ENCODE measurements at regions not wholly inside any gene's neighbourhood (a gene's known extent, or its start where the extent isn't known, plus 50 kb on each side); places are given as distances from the start of the nearest gene placed in this dataset.
"Not testable (repeated sequence)": the region's sequence is repeated elsewhere in the genome, so short reads cannot be mapped to it uniquely, and the experiment has no call there.

GRCh38 chr1:188822248-188822647, 1655.4 kb downstream of the BRINP3 start:
- no peak for DNase-seq

- no peak for DNase-seq
These were observed 1652.2 kb downstream of the BRINP3 start for GRCh38 chr1:188825471-188825870.

DNA sequence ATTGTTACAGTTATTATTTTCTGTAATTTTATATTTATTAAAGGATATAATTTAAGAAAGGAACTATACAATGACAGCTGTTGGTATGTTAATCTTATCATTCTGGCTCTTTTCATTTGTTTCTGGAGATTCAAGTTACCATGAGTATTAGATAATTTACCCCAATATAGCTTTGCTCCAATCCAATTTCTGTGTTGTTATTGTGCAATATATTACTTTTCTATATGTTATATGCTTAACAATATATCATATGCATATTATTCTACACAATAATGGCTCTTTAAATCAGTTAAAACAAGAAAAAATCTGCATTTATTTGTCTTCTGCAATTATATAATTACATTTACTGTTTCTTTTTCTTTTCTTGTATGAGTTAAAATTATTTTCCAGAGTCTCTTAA, 1650.9 kb downstream of the BRINP3 start:
- DNase-seq, result no peak

DNA sequence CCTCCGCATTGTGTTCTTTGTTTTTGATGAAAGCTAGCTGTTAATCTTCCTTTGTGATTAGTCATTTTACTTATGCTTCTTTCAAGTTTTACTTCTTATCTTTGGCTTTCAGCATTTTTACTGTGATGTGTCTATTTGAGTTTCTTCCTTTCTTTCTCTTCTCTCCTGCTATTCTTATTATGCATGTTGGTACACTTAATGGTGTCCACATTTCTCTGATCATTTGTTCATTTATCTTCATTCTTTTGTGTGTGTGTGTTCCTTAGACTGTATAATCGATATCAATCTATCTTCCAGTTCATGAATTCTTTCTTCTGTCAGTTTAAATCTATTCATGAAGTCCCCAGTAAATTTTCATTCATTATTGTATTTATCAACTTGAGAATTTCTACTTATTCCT, 1650.3 kb downstream of the BRINP3 start:
- DNase-seq, result no peak

GRCh38 chr1:188841111-188841696, 1636.5 kb downstream of the BRINP3 start:
- not testable (repeated sequence) for DNase-seq

DNA sequence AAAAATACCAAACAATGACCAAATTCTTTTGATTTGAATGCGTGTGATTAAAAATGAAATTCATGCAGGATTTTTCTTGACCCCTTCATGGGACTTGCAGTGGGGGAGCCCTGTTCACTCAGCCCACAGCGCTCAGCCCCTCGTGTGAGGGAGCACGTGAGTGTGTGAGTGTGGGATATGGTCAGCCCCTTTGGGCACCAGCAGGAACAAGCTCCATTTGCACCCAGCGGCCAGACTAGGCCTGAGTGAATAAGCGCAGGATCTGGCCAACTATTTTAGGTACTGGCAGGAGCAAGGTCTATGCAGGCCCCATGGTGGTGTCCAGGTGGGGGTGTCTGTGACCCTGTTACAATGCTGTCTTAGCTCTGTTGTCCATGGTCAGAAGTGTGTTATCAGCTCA, 1631.2 kb downstream of the BRINP3 start:
- no peak for DNase-seq

GRCh38 chr1:188857526-188858087, 1620.1 kb downstream of the BRINP3 start:
- DNase-seq, result no peak

GRCh38 chr1:188867614-188868013, 1610.0 kb downstream of the BRINP3 start:
- DNase-seq, result no peak

DNA sequence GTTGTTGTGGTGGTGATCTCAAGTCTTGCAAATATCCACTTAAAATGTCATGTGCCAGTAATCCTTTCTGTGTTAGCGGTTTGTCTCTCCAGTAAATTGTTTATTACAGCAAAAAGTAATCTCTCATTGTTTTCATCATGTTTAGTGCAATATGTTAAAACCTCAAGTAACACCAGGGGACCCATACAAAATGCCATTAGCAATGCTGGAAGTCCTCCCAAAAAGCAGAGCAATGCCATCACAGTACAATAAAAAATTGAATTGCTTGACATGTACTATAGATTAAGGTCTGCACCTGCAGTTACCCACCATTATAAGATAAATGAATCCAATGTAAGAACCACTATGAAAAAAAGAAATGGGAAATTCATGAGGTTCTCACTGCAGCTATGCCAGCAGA, 1606.5 kb downstream of the BRINP3 start:
- DNase-seq, result no peak

DNA sequence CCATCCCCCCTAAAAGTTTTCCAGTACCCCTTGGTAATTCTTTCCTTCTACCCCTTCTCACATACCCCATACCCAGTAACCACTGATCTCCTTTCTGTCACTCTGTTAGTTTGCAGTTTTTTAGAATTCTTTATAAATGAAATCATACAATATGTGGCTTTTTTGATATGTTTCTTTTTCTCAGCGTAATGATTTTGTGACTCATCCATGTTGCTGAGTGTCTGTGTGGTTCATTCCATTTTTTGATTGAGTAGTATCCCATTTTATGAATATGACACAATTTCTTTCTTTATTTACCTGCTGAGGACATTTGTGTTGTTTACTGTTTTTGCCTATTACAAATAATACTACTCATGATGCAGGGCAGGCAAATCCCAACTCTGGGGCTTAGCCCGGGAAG, 1605.3 kb downstream of the BRINP3 start:
- no peak for DNase-seq

- no peak for DNase-seq
These were observed 1600.0 kb downstream of the BRINP3 start for GRCh38 chr1:188877668-188878067.

- no peak for DNase-seq
These were observed 1589.3 kb downstream of the BRINP3 start for GRCh38 chr1:188888386-188888785.

DNA sequence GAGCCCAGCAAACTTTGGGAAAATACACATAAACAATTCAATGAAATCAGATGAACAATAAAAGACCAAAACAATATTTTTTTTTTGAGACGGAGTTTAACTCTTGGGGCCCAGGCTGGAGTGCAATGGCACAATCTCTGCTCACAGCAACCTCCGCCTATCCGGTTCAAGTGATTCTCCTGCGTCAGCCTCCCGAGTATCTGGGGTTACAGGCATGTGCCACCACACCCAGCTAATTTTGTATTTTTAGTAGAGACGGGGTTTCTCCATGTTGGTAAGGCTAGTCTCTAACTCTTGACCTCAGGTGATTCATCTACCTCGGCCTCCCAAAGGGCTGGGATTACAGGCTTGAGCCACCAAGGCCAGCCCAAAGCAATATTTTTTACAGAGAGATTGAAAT, 1588.5 kb downstream of the BRINP3 start:
- no peak for DNase-seq

DNA sequence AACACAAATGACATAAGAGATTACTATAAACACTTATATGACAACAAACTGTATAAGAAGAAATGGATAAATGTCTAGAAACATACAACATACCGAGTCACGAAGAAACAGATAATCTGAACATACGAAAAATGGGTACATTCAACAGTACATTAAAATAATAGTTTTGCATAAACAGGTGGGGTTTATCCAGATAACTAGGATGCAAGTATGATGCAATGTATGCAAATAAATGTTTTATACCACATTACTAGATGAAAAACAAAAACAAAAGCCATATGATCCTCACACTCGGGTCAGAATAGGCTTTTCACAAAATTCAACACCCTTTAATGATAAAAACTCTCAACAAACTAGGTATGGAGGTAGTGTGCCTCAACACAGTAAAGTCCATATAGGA, 1585.7 kb downstream of the BRINP3 start:
- no peak for DNase-seq

DNA sequence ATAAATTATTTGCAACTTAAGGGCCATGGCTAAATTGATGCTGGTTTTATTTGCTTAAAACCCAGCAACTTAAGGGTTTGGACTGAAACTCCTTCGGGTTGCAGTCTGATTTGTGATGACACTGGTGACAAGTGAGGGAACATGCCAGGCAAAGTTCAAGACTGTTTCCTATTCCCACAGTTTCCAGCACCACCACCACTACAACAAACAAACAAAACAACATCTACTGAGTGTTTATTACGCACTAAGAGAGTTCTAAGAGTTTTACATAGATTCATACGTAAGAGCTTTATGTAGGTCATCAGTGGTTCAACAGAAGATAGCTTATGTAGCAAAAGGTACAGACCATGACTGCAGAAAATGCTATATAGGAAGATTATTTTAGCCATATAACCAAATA, 1582.1 kb downstream of the BRINP3 start:
- DNase-seq, result no peak

DNA sequence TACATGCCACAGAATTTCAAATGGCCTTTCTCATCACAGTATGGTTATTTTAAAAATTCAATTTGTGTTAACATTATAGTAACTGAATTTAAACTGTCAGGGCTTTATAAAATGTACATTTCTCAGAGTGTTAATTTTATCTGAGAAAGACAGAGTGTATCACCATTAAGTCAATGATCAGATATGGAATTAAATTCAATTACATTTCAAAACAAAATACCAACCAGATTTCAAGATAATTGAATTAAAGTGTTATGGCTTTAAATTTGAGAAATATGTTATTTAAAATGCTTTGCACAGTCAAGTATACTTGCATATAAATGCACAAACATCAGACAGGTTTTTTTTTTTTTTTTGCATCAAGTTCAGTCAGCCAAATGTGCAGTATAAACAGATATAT, 1574.4 kb downstream of the BRINP3 start:
- DNase-seq, result no peak

DNA sequence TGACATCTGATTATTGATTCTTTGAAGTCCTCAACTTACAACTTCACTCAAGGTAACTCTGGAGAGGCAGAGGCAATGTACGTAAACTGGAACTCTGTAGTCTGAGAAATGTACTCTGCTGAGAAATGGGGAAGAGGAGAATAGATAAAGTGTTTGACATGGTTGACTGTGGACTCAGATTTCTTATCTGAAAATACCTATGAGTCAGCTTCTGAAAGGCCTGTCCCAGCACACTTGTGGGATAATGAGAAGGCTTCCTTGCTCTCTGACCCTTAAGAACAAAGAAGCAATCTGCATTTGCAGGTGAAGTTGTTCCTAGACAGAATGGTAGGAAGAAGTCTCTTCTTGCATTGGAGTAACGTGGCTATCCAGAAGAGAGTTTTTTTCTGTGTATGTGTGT, 1573.5 kb downstream of the BRINP3 start:
- no peak for DNase-seq

- no peak for DNase-seq
These were observed 1570.6 kb downstream of the BRINP3 start for GRCh38 chr1:188906921-188907641.

GRCh38 chr1:188930382-188930781, 1547.3 kb downstream of the BRINP3 start:
- no peak for DNase-seq

DNA sequence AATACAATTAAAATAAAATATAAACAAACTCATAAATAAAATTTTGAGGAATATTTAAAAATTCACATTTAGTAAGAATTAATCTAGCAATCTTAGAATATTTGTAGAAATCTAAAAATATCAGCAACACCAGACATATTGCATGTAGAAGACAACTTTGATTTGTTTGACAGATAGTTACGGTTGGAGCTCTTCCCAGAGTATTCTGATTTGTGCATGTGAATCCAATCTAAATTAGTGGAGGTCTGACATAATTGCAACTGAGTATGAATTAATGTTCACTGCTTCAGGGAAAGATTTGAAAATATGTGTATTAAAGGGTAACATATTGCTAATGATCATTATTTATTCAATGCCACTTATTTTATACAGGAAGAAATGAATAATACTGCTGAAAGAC, 1546.2 kb downstream of the BRINP3 start:
- DNase-seq, result no peak

GRCh38 chr1:188937965-188938551, 1539.6 kb downstream of the BRINP3 start:
- no peak for DNase-seq

DNA sequence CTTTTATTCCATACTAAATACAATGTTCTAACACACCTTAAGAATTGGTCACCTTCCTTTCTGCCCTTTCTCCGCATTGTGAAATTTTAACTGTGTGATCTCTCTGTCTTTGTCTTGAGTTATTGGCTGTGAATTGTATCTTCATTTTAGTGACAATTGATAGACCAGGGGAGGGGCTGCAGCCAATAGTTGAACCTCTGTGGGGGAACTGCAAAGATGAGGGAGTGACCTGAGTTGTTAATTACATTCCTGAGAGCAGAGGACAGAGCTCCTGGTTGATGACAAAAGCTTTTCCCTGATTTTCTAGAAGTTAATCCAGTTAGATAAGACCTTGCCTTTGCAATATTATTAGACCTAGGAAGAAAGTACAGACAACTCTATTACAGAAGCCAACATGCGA, 1535.7 kb downstream of the BRINP3 start:
- no peak for DNase-seq

DNA sequence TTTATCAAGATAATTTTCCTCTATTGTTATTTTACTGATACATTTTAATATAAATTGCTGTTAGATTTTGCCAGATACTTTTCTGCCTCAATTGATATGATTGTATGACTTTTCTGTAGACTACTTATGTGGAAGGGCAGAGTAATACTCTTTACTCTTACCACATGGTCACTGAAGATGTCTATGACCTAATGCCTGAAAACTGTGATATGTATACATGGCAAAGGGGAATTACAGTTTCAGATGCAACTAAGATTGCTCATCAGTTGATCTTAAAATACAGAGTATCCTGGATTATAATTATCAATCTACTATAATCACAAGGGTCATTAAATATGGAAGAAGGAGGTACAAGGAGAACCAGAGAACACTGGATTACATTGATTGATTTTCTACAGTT, 1528.0 kb downstream of the BRINP3 start:
- no peak for DNase-seq

- DNase-seq, result no peak
These were observed 1519.1 kb downstream of the BRINP3 start for GRCh38 chr1:188958461-188959115.
